SK-N-SH treated with all-trans-retinoic acid at 6 μM for 48 hours (cell line): ENCODE measurements at regions not wholly inside any gene's neighbourhood (a gene's known extent, or its start where the extent isn't known, plus 50 kb on each side); places are given as distances from the start of the nearest gene placed in this dataset.

Experiments used
- ARNTL ChIP-seq: fragments of 450-650 bp; formaldehyde crosslinking; IDR thresholded peaks from 2 replicates; pipeline ENCODE4 v1.5.0; 2020; ENCODE audit warnings: low read depth, mild to moderate bottlenecking, moderate library complexity, borderline replicate concordance
- CSDC2 ChIP-seq: fragments of 250-450 bp; sonication (Bioruptor Pico); IDR thresholded peaks from 2 replicates; pipeline ENCODE4 v1.5.0; 2020; ENCODE audit warnings: mild to moderate bottlenecking, moderate library complexity
- ESRRG ChIP-seq: fragments of 250-450 bp; sonication (Bioruptor Pico); IDR thresholded peaks from 2 replicates; pipeline ENCODE4 v1.6.1; 2021; ENCODE audit warnings: mild to moderate bottlenecking
- OSR1 ChIP-seq: fragments of 250-450 bp; sonication (Bioruptor Pico); IDR thresholded peaks from 2 replicates; pipeline ENCODE4 v1.8.0; 2022; ENCODE audit warnings: moderate library complexity, mild to moderate bottlenecking, inconsistent platforms
- PPARA ChIP-seq: fragments of 250-450 bp; sonication (Bioruptor Pico); IDR thresholded peaks from 2 replicates; pipeline ENCODE4 v1.5.0; 2020; ENCODE audit warnings: mild to moderate bottlenecking, borderline replicate concordance
- SNAI2 ChIP-seq: fragments of 250-450 bp; sonication (Bioruptor Pico); IDR thresholded peaks from 2 replicates; pipeline ENCODE4 v1.5.0; 2020; ENCODE audit warnings: mild to moderate bottlenecking, moderate library complexity
- ZFP30 ChIP-seq: fragments of 450-650 bp; formaldehyde crosslinking; IDR thresholded peaks from 2 replicates; pipeline ENCODE4 v1.5.0; 2022; ENCODE audit warnings: mild to moderate bottlenecking, moderate library complexity
- ZNF565 ChIP-seq: fragments of 450-650 bp; formaldehyde crosslinking; conservative IDR thresholded peaks from 2 replicates; pipeline ENCODE4 v1.5.0; 2020; ENCODE audit warnings: low read depth, mild to moderate bottlenecking, moderate library complexity
- ZNF70 ChIP-seq: fragments of 450-650 bp; formaldehyde crosslinking; IDR thresholded peaks from 2 replicates; pipeline ENCODE4 v1.5.0; 2020; ENCODE audit warnings: mild to moderate bottlenecking, moderate library complexity
- TF ChIP-seq, protein P1 (sequence below): fragments of 250-450 bp; sonication (Bioruptor Pico); IDR thresholded peaks from 2 replicates; pipeline ENCODE4 v1.5.0; 2020; ENCODE audit warnings: mild to moderate bottlenecking, moderate library complexity
- TF ChIP-seq, protein P2 (sequence below): fragments of 250-450 bp; sonication (Bioruptor Pico); IDR thresholded peaks from 2 replicates; pipeline ENCODE4 v1.8.0; 2020; ENCODE audit warnings: mild to moderate bottlenecking, moderate library complexity, borderline replicate concordance
- TF ChIP-seq, protein P3 (sequence below): fragments of 250-450 bp; sonication (Bioruptor Pico); IDR thresholded peaks from 2 replicates; pipeline ENCODE4 v1.5.1; 2021; ENCODE audit warnings: mild to moderate bottlenecking, moderate library complexity

DNA sequence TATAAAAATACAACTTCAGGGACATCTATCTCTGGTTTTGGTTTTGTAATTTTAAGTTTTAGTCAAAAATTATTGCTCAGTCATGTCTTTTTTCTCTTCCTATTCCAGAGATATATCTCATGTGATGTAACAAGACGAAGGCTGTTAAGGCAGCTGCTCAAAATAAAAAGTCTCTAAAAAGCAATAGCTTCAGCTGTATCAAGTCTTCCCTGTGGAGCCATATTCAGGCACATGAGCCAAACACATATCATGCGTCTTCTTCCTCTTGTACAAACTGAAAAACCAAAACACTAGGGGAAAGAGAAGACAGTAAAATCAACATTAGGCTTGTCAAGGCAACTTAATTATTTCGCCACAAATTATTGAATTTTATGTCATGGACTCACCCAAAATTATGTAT lies 240.7 kb downstream of the NRIP1 start:
- no peak for TF ChIP-seq SNAI2 (CRISPR knock-in tag)
- TF ChIP-seq OSR1 (CRISPR knock-in tag), result no peak
- TF ChIP-seq, protein P1, sequence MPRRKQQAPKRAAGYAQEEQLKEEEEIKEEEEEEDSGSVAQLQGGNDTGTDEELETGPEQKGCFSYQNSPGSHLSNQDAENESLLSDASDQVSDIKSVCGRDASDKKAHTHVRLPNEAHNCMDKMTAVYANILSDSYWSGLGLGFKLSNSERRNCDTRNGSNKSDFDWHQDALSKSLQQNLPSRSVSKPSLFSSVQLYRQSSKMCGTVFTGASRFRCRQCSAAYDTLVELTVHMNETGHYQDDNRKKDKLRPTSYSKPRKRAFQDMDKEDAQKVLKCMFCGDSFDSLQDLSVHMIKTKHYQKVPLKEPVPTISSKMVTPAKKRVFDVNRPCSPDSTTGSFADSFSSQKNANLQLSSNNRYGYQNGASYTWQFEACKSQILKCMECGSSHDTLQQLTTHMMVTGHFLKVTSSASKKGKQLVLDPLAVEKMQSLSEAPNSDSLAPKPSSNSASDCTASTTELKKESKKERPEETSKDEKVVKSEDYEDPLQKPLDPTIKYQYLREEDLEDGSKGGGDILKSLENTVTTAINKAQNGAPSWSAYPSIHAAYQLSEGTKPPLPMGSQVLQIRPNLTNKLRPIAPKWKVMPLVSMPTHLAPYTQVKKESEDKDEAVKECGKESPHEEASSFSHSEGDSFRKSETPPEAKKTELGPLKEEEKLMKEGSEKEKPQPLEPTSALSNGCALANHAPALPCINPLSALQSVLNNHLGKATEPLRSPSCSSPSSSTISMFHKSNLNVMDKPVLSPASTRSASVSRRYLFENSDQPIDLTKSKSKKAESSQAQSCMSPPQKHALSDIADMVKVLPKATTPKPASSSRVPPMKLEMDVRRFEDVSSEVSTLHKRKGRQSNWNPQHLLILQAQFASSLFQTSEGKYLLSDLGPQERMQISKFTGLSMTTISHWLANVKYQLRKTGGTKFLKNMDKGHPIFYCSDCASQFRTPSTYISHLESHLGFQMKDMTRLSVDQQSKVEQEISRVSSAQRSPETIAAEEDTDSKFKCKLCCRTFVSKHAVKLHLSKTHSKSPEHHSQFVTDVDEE (CRISPR knock-in tag), result no peak
- no peak for TF ChIP-seq PPARA (CRISPR knock-in tag)
- TF ChIP-seq ZFP30 (CRISPR knock-in tag), result no peak
- no peak for TF ChIP-seq ESRRG
- no peak for TF ChIP-seq ZNF70 (CRISPR knock-in tag)
- TF ChIP-seq, protein P2, sequence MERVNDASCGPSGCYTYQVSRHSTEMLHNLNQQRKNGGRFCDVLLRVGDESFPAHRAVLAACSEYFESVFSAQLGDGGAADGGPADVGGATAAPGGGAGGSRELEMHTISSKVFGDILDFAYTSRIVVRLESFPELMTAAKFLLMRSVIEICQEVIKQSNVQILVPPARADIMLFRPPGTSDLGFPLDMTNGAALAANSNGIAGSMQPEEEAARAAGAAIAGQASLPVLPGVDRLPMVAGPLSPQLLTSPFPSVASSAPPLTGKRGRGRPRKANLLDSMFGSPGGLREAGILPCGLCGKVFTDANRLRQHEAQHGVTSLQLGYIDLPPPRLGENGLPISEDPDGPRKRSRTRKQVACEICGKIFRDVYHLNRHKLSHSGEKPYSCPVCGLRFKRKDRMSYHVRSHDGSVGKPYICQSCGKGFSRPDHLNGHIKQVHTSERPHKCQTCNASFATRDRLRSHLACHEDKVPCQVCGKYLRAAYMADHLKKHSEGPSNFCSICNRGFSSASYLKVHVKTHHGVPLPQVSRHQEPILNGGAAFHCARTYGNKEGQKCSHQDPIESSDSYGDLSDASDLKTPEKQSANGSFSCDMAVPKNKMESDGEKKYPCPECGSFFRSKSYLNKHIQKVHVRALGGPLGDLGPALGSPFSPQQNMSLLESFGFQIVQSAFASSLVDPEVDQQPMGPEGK (CRISPR knock-in tag), result no peak
- no peak for TF ChIP-seq ZNF565 (CRISPR knock-in tag)
- no peak for TF ChIP-seq CSDC2 (CRISPR knock-in tag)
- TF ChIP-seq, protein P3, sequence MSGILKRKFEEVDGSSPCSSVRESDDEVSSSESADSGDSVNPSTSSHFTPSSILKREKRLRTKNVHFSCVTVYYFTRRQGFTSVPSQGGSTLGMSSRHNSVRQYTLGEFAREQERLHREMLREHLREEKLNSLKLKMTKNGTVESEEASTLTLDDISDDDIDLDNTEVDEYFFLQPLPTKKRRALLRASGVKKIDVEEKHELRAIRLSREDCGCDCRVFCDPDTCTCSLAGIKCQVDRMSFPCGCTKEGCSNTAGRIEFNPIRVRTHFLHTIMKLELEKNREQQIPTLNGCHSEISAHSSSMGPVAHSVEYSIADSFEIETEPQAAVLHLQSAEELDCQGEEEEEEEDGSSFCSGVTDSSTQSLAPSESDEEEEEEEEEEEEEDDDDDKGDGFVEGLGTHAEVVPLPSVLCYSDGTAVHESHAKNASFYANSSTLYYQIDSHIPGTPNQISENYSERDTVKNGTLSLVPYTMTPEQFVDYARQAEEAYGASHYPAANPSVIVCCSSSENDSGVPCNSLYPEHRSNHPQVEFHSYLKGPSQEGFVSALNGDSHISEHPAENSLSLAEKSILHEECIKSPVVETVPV (CRISPR knock-in tag), result no peak
- no peak for TF ChIP-seq ARNTL (CRISPR knock-in tag)
